Transverse colon (tissue), 4 donors: ENCODE measurements at regions not wholly inside any gene's neighbourhood (a gene's known extent, or its start where the extent isn't known, plus 50 kb on each side); places are given as distances from the start of the nearest gene placed in this dataset.

Experiments
- DNase-seq: peaks from one replicate; pipeline ENCODE4 v3.0.0-alpha.2; 2019
- H3K27ac ChIP-seq, 4 donors: fragments of 200-600 bp; sonication (generic); 2 replicates each; pipeline ENCODE4 v1.5.1; 2016 to 2018; ENCODE audit warnings: inconsistent platforms in 4 of 4
- H3K27me3 ChIP-seq: fragments of 200-600 bp; sonication (generic); 2 replicates; pipeline ENCODE4 v1.5.1; 2017; ENCODE audit warnings: inconsistent platforms
- H3K36me3 ChIP-seq, 4 donors: fragments of 200-600 bp; sonication (generic); 2 replicates each; pipeline ENCODE4 v1.5.1; 2017 to 2019; ENCODE audit warnings: inconsistent platforms in 4 of 4
- H3K4me1 ChIP-seq, 4 donors: fragments of 200-600 bp; sonication (generic); 2 replicates each; pipeline ENCODE4 v1.5.1; 2017 to 2020; ENCODE audit warnings: inconsistent platforms in 4 of 4
- H3K4me3 ChIP-seq, 4 donors: fragments of 200-600 bp; sonication (generic); 1 replicate in 1 of 4; 2 replicates in 3 of 4; pipeline versions ENCODE4 v1.5.1 to v1.6.1; 2017 to 2019; ENCODE audit warnings: inconsistent platforms in 4 of 4
- H3K9me3 ChIP-seq, 2 donors: fragments of 200-600 bp; sonication (generic); 2 replicates each; pipeline ENCODE4 v1.5.1; 2017 to 2019; ENCODE audit warnings: inconsistent platforms in 2 of 2
- CTCF ChIP-seq, 5 experiments: fragments of 200-600 bp in 3 of 5; fragments of 450-650 bp in 2 of 5; sonication (generic) in 3 of 5; IDR thresholded peaks; 1 replicate in 2 of 5; 2 replicates in 3 of 5; pipeline ENCODE4 v1.5.1; 2016 to 2017; ENCODE audit warnings: antibody characterized with exemption in 5 of 5, inconsistent platforms in 3 of 5, mild to moderate bottlenecking in 2 of 5, moderate library complexity in 1 of 5
- EP300 ChIP-seq: sonication (generic); formaldehyde crosslinking; IDR thresholded peaks from one replicate; pipeline ENCODE4 v1.6.1; 2017; ENCODE audit warnings: antibody characterized with exemption, low read depth
- POLR2A ChIP-seq: fragments of 450-650 bp; IDR thresholded peaks from one replicate; pipeline ENCODE4 v1.6.1; 2016; ENCODE audit warnings: antibody characterized with exemption, mild to moderate bottlenecking, moderate library complexity
- POLR2AphosphoS5 ChIP-seq, 3 donors: sonication (generic); formaldehyde crosslinking; IDR thresholded peaks; one replicate each; pipeline ENCODE4 v1.6.1; 2016; ENCODE audit warnings: antibody characterized with exemption in 3 of 3
- WGBS, 2 donors: methylation state at CpG; one replicate each; pipeline ENCODE4 v1.1.5; 2018; ENCODE audit warnings: low coverage in 1 of 2; 5-methylcytosine and 5-hydroxymethylcytosine counted together
- in situ Hi-C, 4 donors: fragments of 200-750 bp; cut with MboI; loops; one replicate each; pipeline versions ENCODE4 v1.15.0 to v1.15.1; 2017; ENCODE audit warnings: low sequenced_read_pairs in 3 of 4, low pct_ligation_motif_present in 1 of 4, low pct_unique_long_range_greater_than_20kb in 1 of 4
- intact Hi-C: fragments of 100-400 bp; cut with DNase I; formaldehyde crosslinking; loops from one replicate; pipeline ENCODE4 v1.15.1; 2023; ENCODE audit warnings: low total_unique reads

DNA sequence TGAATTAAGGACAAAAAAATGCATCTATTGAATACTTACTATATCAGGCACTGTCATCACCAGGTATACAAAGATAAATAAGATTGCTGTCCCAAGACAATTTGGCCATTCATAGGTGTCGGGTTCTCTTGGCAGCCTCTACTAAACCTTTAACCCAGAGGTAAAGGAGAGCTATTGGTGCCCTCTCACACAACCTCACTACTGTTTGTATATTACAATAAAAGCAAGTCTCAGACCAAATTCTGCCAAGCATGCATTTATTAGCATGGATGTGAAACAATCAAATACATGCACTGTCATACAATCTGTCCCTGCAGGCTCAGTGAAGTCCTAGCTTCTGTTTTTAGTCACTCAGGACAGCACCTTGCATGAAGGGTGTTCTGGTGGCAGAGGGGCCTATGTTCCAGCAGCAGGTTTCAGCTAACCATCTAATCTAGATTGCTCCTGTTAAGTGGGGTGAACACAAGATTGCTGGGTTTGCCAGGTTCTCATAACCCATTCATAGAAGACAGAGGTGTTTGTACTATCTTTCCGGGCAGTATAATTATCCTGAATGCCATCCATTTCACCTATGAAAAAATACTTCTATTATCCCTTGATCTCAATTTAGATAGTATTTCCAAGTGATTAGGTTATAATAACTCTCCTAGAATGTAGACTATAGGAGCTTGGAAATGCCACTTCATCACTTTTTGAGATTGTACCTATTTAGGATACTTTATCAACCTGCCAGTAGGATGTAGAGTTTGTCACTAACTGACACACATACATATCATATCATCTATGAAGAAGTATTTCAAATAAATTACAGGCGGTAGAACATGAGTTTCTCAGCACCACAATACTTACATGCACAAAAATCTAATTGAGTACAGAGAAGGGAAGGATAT, 254.0 kb upstream of the KRR1 start:
- H3K36me3 ChIP-seq: no peaks in the 10 kb centered on the region
- whole genome bisulfite sequencing, 2 donors: 66 to 79% methylated on average over 3 of the region's 3 CpGs
- no peaks in the 10 kb centered on the region for H3K4me1 ChIP-seq
- H3K27ac ChIP-seq: no peak overlapping the region
- DNase-seq: no peak
- H3K4me3 ChIP-seq: no peak overlapping the region
- in situ Hi-C loops (no loop called here), intact Hi-C loops (no loop called here)
- H3K27me3 ChIP-seq: no peaks in the 10 kb centered on the region
- TF ChIP-seq CTCF (IDR thresholded peaks at IDR 0.05): no peak
- TF ChIP-seq POLR2AphosphoS5 (IDR thresholded peaks at IDR 0.05): no peak
- no peak for TF ChIP-seq POLR2A
- TF ChIP-seq EP300: no peak
- no peaks in the 10 kb centered on the region for H3K9me3 ChIP-seq

GRCh38 chr12:75764091-75764841, 252.9 kb upstream of the KRR1 start:
- Histone ChIP-seq H3K27ac (no peak overlapping the region), H3K27me3 (no peaks in the 10 kb centered on the region), H3K9me3 (no peaks in the 10 kb centered on the region), H3K36me3 (no peaks in the 10 kb centered on the region), H3K4me3 (no peak overlapping the region), H3K4me1 (no peaks in the 10 kb centered on the region)
- in situ Hi-C loops (no loop called here), intact Hi-C loops (no loop called here)
- 69 to 79% methylated on average over 5 of the region's 5 CpGs for WGBS, 2 donors
- no peak for DNase-seq
- TF ChIP-seq POLR2AphosphoS5 (IDR thresholded peaks at IDR 0.05): no peak
- no peak for TF ChIP-seq CTCF (IDR thresholded peaks at IDR 0.05)
- TF ChIP-seq POLR2A: no peak
- no peak for TF ChIP-seq EP300

DNA sequence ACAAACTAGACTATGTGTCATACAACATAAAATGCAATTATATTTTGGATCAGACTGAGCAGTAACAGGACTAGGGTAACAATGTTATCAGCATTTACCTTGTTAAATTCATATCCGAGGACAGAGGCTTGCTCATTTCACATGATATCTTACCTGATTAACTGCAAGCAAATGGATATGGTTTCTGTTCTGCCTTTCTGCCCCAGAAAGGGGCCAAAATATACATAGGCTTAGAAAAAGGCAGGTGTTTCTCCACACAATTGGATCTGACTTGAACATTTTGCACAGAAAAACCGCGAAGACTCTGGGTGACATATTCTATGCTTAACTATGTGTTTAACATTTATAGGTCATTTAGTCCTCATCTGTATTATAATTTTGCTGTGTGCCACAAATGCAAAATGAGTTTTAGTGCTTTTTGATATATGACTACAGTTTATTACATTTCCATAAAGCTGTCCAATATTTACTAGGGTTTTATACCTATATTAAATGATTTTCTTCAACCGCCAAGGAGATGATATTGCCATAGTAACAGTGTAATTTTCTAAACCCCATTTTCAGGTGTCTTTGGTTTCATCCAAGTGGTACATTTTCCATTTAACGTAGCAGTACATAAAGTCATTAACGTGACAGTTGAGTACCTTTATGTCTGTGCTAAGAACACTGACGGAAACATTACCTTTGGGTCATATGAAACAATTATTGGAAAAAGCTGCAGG, 249.3 kb upstream of the KRR1 start:
- in situ Hi-C loops (no loop called here), intact Hi-C loops (no loop called here)
- no peaks in the 10 kb centered on the region for H3K9me3 ChIP-seq
- no peak overlapping the region for H3K4me3 ChIP-seq
- no peak for TF ChIP-seq CTCF (IDR thresholded peaks at IDR 0.05)
- TF ChIP-seq POLR2A: no peak
- TF ChIP-seq EP300: no peak
- TF ChIP-seq POLR2AphosphoS5 (IDR thresholded peaks at IDR 0.05): no peak
- WGBS, 2 donors: 47 to 59% methylated on average over 7 of the region's 7 CpGs
- H3K4me1 ChIP-seq: no peaks in the 10 kb centered on the region
- H3K27me3 ChIP-seq: no peaks in the 10 kb centered on the region
- DNase-seq: no peak
- no peak overlapping the region for H3K27ac ChIP-seq
- H3K36me3 ChIP-seq: no peaks in the 10 kb centered on the region
